ENCODE measurements at regions not wholly inside any gene's neighbourhood (a gene's known extent, or its start where the extent isn't known, plus 50 kb on each side); places are given as distances from the start of the nearest gene placed in this dataset.

DNA sequence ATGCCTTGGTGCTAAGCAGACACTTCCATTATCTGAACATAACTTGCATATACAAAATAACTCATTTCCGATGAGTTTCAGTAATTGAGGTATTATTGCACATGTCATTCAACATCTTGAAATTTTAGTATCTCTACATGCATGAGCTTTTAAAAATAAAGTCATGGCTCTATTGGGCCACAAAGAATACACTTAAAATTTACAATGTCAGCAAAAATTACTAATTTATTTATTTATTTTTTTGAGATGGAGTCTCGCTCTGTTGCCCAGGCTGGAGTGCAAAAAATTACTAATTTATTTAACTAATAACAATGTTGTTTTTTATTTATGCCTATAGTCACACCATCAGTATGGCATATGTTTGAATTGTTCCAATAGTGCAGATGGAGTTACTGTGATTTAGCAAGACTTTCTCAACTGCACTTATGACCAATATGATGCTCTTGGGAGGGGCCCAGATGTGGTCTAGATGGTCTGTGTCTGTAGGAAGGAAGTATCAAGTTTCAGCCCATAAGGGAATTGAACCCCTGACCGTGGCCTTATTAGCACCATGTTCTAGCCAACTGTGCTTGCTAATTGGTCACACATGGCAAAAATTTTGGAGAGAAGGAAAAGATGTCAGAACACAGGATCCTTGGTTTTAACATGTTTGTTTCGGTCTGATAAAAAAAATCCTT lies 370.7 kb upstream of the TSHZ2 start:
- intact Hi-C loops (cut with DNase I): no loop called here
- Histone ChIP-seq H3K4me1 (ENCODE audit: control insufficient read depth, insufficient read depth, low read length) (no peaks in the 10 kb centered on the region), H3K9me3 (ENCODE audit: control insufficient read depth, low read length) (no peaks in the 10 kb centered on the region), H3K27ac (ENCODE audit: low read length) (no peak overlapping the region), H3K4me3 (ENCODE audit: low read length) (no peak overlapping the region), H3K27me3 (ENCODE audit: control insufficient read depth, insufficient read depth) (no peaks in the 10 kb centered on the region)
- DNase-seq: no peak
- ATAC-seq: no peak
- 76% methylated on average over 4 of the region's 4 CpGs for WGBS

DNA sequence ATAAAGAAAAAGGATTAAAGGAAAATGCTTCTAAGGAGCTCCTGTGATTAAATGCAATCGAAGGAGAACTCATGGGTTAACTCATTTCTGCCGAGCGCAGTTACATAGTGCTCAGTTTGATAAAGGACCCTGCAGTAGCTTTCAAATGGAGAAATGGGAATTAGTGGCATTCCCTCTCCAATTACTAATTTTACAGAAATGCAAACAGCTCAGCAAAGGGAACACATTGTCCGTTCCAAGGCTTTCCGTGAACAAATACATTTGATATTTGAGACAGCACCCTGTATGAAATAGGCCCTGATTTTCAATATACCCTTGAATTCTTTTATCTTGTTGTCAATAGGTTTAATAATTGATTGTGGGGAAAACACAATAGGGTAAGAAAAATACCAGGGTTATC lies 375.9 kb upstream of the TSHZ2 start:
- intact Hi-C loops (cut with DNase I): no loop called here
- WGBS: 46% methylated on average over 5 of the region's 5 CpGs

DNA sequence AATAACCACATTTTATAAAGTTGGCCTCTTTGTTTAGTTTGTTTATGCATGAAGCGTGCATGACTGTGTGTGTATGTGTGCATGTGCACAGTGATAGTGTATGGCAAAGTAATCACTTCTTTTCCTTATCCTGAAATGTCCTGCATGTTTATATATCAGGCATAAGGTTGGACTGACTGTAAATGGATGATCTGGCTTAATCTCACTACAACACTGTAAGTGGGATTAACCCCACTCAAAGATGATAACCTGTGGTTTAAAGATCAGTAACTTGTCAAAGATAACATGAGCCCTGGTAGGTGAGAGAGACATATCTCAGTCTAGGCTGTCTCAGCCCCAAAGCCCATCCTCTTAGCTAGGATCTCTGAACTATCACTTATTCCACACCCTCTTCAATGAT lies 376.6 kb upstream of the TSHZ2 start:
- ATAC-seq (no peak), DNase-seq (no peak)
- 71% methylated on average over 1 of the region's 1 CpG for WGBS
- no peaks in the 10 kb centered on the region for H3K4me1 ChIP-seq (ENCODE audit: control insufficient read depth, insufficient read depth, low read length)
- intact Hi-C loops (cut with DNase I): no loop called here
- H3K4me3 ChIP-seq (ENCODE audit: low read length): no peak overlapping the region
- H3K27me3 ChIP-seq (ENCODE audit: control insufficient read depth, insufficient read depth): no peaks in the 10 kb centered on the region
- no peak overlapping the region for H3K27ac ChIP-seq (ENCODE audit: low read length)
- no peaks in the 10 kb centered on the region for H3K9me3 ChIP-seq (ENCODE audit: control insufficient read depth, low read length)

More for the DNA sequence above, 375.9 kb upstream of the TSHZ2 start:
- Histone ChIP-seq H3K9me3 (ENCODE audit: control insufficient read depth, low read length) (no peaks in the 10 kb centered on the region), H3K27me3 (ENCODE audit: control insufficient read depth, insufficient read depth) (no peaks in the 10 kb centered on the region), H3K4me3 (ENCODE audit: low read length) (no peak overlapping the region), H3K4me1 (ENCODE audit: control insufficient read depth, insufficient read depth, low read length) (no peaks in the 10 kb centered on the region), H3K27ac (ENCODE audit: low read length) (no peak overlapping the region)
- ATAC-seq (no peak), DNase-seq (no peak)

DNA sequence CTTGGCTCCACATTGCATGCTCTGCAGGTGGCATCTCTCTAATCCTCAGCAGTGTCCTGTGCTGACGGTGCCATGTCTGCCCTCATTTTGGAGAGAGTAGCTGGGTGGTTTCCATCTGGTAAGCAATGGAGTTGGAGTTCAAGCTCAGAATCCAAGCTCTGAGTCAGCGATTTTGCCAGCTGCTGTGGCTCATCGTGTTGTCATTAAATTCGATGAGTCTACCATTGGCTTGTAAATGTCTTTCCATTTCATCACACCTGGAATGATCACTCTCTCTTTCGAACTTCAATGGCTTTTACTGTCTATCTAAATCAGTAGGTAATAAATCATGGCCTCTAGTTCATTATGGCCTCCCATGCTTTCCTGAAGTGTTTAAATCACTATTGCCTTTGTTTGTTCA lies 378.5 kb upstream of the TSHZ2 start:
- no peak overlapping the region for H3K4me3 ChIP-seq (ENCODE audit: low read length)
- no peak overlapping the region for H3K27ac ChIP-seq (ENCODE audit: low read length)
- DNase-seq (no peak), ATAC-seq (no peak)
- intact Hi-C loops (cut with DNase I): no loop called here
- no peaks in the 10 kb centered on the region for H3K27me3 ChIP-seq (ENCODE audit: control insufficient read depth, insufficient read depth)
- H3K4me1 ChIP-seq (ENCODE audit: control insufficient read depth, insufficient read depth, low read length): no peaks in the 10 kb centered on the region
- no peaks in the 10 kb centered on the region for H3K9me3 ChIP-seq (ENCODE audit: control insufficient read depth, low read length)
- 70% methylated on average over 5 of the region's 5 CpGs for WGBS

- Histone ChIP-seq H3K4me1 (ENCODE audit: control insufficient read depth, insufficient read depth, low read length) (no peaks in the 10 kb centered on the region), H3K4me3 (ENCODE audit: low read length) (no peak overlapping the region), H3K27me3 (ENCODE audit: control insufficient read depth, insufficient read depth) (no peaks in the 10 kb centered on the region), H3K27ac (ENCODE audit: low read length) (no peak overlapping the region), H3K9me3 (ENCODE audit: control insufficient read depth, low read length) (no peaks in the 10 kb centered on the region)
- DNase-seq: no peak
- no peak for ATAC-seq
- WGBS: 87% methylated on average over 3 of the region's 3 CpGs
- intact Hi-C loops (cut with DNase I): no loop called here
Observed at GRCh38 chr20:52592567-52592966, 379.6 kb upstream of the TSHZ2 start.

GRCh38 chr20:52590100-52590499 lies 382.1 kb upstream of the TSHZ2 start:
- intact Hi-C loops (cut with DNase I): no loop called here
- DNase-seq: no peak
- Histone ChIP-seq H3K9me3 (ENCODE audit: control insufficient read depth, low read length) (no peaks in the 10 kb centered on the region), H3K4me3 (ENCODE audit: low read length) (no peak overlapping the region), H3K27ac (ENCODE audit: low read length) (no peak overlapping the region), H3K27me3 (ENCODE audit: control insufficient read depth, insufficient read depth) (no peaks in the 10 kb centered on the region), H3K4me1 (ENCODE audit: control insufficient read depth, insufficient read depth, low read length) (no peaks in the 10 kb centered on the region)
- ATAC-seq: no peak
- 70% methylated on average over 2 of the region's 2 CpGs for WGBS

DNA sequence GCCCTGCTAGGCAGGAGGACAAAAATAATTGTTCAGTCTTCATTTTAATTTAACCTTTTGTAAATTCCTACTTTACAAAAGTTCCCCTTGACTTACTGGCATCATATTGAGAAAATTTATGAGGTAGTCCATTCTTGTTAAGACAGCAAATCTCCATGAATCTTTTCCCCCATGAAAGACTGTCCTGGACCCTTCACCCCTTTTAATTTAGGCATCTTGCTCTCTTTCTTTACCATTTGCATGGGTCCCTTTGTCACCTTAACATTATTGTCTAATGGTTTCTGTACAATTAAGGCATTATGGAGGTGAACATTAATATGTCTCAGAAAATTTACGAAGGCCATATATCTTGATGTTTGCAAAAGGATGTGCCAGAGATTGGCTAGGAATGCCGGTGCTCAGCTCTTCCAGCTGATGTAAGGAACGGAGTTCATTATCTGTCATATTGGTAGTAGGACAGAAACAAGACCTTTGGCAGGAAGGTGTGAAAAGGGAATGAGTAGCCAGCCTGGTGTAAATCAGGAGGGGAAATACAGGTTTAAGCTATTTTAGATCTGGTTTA lies 382.8 kb upstream of the TSHZ2 start:
- H3K27me3 ChIP-seq (ENCODE audit: control insufficient read depth, insufficient read depth): no peaks in the 10 kb centered on the region
- intact Hi-C loops (cut with DNase I): no loop called here
- H3K4me3 ChIP-seq (ENCODE audit: low read length): no peak overlapping the region
- H3K9me3 ChIP-seq (ENCODE audit: control insufficient read depth, low read length): no peaks in the 10 kb centered on the region
- ATAC-seq (no peak), DNase-seq (no peak)
- H3K4me1 ChIP-seq (ENCODE audit: control insufficient read depth, insufficient read depth, low read length): no peaks in the 10 kb centered on the region
- no peak overlapping the region for H3K27ac ChIP-seq (ENCODE audit: low read length)
- WGBS: 44% methylated on average over 3 of the region's 3 CpGs

DNA sequence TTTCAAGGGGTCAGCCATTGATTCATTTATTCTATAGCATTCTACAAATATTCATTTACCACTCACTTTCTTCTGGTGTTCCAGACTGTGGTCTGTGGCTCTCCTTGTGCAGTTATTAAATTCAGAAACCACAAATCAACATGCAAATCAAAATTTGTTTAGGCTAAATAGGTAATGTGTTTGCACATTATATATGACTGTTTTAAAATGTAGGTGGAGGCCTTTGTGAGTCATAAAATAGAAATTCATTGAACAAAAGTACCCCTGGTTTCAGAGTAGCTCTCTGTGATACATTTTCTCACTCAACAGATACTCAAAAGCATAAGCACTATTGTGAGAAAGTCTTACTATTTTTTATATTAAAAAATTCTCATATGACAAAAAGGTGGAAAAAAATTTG lies 385.5 kb upstream of the TSHZ2 start:
- Histone ChIP-seq H3K4me1 (ENCODE audit: control insufficient read depth, insufficient read depth, low read length) (no peaks in the 10 kb centered on the region), H3K27ac (ENCODE audit: low read length) (no peak overlapping the region), H3K27me3 (ENCODE audit: control insufficient read depth, insufficient read depth) (no peaks in the 10 kb centered on the region), H3K4me3 (ENCODE audit: low read length) (no peak overlapping the region), H3K9me3 (ENCODE audit: control insufficient read depth, low read length) (no peaks in the 10 kb centered on the region)
- DNase-seq (no peak), ATAC-seq (no peak)
- intact Hi-C loops (cut with DNase I): no loop called here

DNA sequence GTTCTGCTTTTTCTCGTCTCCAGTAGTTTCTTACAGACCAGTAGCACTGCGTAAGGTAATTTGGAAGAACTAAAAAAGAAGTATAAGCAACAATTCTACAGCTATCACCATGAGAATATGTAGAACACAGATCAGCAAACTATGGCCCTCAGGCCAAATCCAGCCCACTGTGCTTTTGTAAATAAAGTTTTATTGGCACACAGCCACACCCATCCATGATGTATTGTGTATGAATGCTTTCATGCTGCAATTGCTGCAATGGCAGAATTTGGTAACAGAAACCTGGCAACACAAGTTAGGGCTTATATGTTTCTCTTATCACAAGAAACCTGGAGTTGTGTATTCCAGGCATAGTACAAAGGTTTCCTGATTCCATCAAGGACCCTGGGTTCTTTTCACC lies 386.8 kb upstream of the TSHZ2 start:
- no peak overlapping the region for H3K27ac ChIP-seq (ENCODE audit: low read length)
- H3K9me3 ChIP-seq (ENCODE audit: control insufficient read depth, low read length): no peaks in the 10 kb centered on the region
- WGBS: 93% methylated on average over 2 of the region's 2 CpGs
- no peak overlapping the region for H3K4me3 ChIP-seq (ENCODE audit: low read length)
- ATAC-seq: no peak
- H3K27me3 ChIP-seq (ENCODE audit: control insufficient read depth, insufficient read depth): no peaks in the 10 kb centered on the region
- no peak for DNase-seq
- H3K4me1 ChIP-seq (ENCODE audit: control insufficient read depth, insufficient read depth, low read length): no peaks in the 10 kb centered on the region
- intact Hi-C loops (cut with DNase I): no loop called here

DNA sequence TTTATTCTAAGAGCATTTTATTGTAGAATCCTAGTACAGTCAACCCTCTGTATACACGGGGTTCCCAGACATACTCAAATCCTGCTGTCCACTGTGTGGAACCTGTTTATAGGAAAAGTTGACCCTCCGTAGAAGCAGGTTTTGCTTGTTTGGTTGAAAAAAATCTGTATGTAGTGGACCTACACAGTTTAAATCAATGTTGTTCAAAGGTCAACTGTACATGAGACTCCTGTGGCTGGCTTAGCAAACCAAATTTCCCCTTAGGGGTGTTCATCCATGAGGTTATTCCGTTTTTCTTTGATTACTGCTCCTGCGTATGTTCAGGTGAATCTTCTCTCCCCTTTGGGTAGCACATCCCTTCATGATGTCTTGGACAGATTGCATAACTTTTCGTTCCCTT lies 387.0 kb upstream of the ZFP64 start:
- no peaks in the 10 kb centered on the region for H3K4me1 ChIP-seq (ENCODE audit: control insufficient read depth, insufficient read depth, low read length)
- ATAC-seq (no peak), DNase-seq (no peak)
- no peak overlapping the region for H3K27ac ChIP-seq (ENCODE audit: low read length)
- intact Hi-C loops (cut with DNase I): no loop called here
- H3K4me3 ChIP-seq (ENCODE audit: low read length): no peak overlapping the region
- H3K9me3 ChIP-seq (ENCODE audit: control insufficient read depth, low read length): no peaks in the 10 kb centered on the region
- H3K27me3 ChIP-seq (ENCODE audit: control insufficient read depth, insufficient read depth): no peaks in the 10 kb centered on the region
- WGBS: 71% methylated on average over 5 of the region's 5 CpGs

- ATAC-seq (no peak), DNase-seq (no peak)
- H3K4me3 ChIP-seq (ENCODE audit: low read length): no peak overlapping the region
- intact Hi-C loops (cut with DNase I): no loop called here
- no peak overlapping the region for H3K27ac ChIP-seq (ENCODE audit: low read length)
- WGBS: 85% methylated on average over 3 of the region's 3 CpGs
- H3K27me3 ChIP-seq (ENCODE audit: control insufficient read depth, insufficient read depth): no peaks in the 10 kb centered on the region
- H3K4me1 ChIP-seq (ENCODE audit: control insufficient read depth, insufficient read depth, low read length): no peaks in the 10 kb centered on the region
- H3K9me3 ChIP-seq (ENCODE audit: control insufficient read depth, low read length): no peaks in the 10 kb centered on the region
Observed at GRCh38 chr20:52577696-52578095, 386.1 kb upstream of the ZFP64 start.

DNA sequence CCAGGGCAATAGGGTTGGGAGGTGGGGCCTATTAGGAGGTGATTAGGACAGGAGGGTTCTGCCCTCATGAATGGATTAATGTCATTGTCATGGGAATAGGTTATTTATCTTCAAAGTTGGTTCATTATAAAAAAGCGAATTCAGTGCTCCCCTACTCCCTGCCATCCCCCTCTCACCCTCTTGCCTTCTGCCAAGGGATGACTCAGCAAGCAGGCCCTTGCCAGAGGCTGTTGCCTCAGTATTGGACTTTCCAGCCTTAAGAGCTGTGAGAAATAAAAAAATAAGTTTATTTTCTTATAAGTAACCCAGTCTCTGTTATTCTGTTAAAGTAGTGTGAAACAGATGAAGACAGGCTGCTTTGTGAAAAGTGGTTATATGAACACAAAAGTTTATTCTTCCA lies 381.1 kb upstream of the ZFP64 start:
- Histone ChIP-seq H3K9me3 (ENCODE audit: control insufficient read depth, low read length) (no peaks in the 10 kb centered on the region), H3K27me3 (ENCODE audit: control insufficient read depth, insufficient read depth) (no peaks in the 10 kb centered on the region), H3K4me3 (ENCODE audit: low read length) (no peak overlapping the region), H3K4me1 (ENCODE audit: control insufficient read depth, insufficient read depth, low read length) (no peaks in the 10 kb centered on the region), H3K27ac (ENCODE audit: low read length) (no peak overlapping the region)
- intact Hi-C loops (cut with DNase I): no loop called here
- WGBS: 67% methylated on average over 1 of the region's 1 CpG
- no peak for DNase-seq
- no peak for ATAC-seq

Measured in right cardiac atrium (tissue), 5 donors.